SH-SY5Y (cell line): ENCODE measurements at regions not wholly inside any gene's neighbourhood (a gene's known extent, or its start where the extent isn't known, plus 50 kb on each side); places are given as distances from the start of the nearest gene placed in this dataset.

ENCODE experiments used
- GATA2 ChIP-seq: IDR thresholded peaks from 2 replicates; pipeline ENCODE4 v1.6.1; 2011; ENCODE audit warnings: mild to moderate bottlenecking, low read depth, low read length
- GATA3 ChIP-seq: IDR thresholded peaks from 2 replicates; pipeline ENCODE4 v1.6.1; 2011; ENCODE audit warnings: low read depth, mild to moderate bottlenecking, low read length, moderate library complexity

GRCh38 chr6:142697922-142698321 is 247.1 kb downstream of the HIVEP2 start:
- TF ChIP-seq GATA3 (no peak), GATA2 (no peak)
